Mammary epithelial cell (primary cell): ENCODE measurements at regions not wholly inside any gene's neighbourhood (a gene's known extent, or its start where the extent isn't known, plus 50 kb on each side); places are given as distances from the start of the nearest gene placed in this dataset.

ENCODE experiments used
- EZH2 ChIP-seq: IDR thresholded peaks from 2 replicates; pipeline ENCODE4 v1.6.1; 2012; ENCODE audit warnings: low read length, inconsistent platforms, borderline replicate concordance
- TF ChIP-seq, protein P1 (sequence below), 2 donors: IDR thresholded peaks in 1 of 2; conservative IDR thresholded peaks in 1 of 2; 2 replicates each; pipeline ENCODE4 v1.5.1; 2011 to 2012; ENCODE audit warnings: inconsistent platforms in 2 of 2, low read length in 2 of 2, mild to moderate bottlenecking in 2 of 2, control low read depth in 1 of 2, low read depth in 1 of 2; ENCODE audit not compliant: insufficient read depth in 1 of 2; ENCODE audit errors: extremely low read depth in 1 of 2

- TF ChIP-seq, protein P1, sequence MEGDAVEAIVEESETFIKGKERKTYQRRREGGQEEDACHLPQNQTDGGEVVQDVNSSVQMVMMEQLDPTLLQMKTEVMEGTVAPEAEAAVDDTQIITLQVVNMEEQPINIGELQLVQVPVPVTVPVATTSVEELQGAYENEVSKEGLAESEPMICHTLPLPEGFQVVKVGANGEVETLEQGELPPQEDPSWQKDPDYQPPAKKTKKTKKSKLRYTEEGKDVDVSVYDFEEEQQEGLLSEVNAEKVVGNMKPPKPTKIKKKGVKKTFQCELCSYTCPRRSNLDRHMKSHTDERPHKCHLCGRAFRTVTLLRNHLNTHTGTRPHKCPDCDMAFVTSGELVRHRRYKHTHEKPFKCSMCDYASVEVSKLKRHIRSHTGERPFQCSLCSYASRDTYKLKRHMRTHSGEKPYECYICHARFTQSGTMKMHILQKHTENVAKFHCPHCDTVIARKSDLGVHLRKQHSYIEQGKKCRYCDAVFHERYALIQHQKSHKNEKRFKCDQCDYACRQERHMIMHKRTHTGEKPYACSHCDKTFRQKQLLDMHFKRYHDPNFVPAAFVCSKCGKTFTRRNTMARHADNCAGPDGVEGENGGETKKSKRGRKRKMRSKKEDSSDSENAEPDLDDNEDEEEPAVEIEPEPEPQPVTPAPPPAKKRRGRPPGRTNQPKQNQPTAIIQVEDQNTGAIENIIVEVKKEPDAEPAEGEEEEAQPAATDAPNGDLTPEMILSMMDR (conservative IDR thresholded peaks at IDR 0.05 in 1 of 2, IDR thresholded peaks at IDR 0.05 in 1 of 2; ENCODE audit: extremely low read depth in 1 of 2, insufficient read depth in 1 of 2, low read depth in 1 of 2, low read length in 2 of 2) = no peak
- TF ChIP-seq EZH2 = no peak
These were observed 544.0 kb downstream of the STK39 start for GRCh38 chr2:167703441-167703840.
